22Rv1 (cell line): ENCODE measurements at regions not wholly inside any gene's neighbourhood (a gene's known extent, or its start where the extent isn't known, plus 50 kb on each side); places are given as distances from the start of the nearest gene placed in this dataset.

ENCODE experiments used
- H3K27ac ChIP-seq: fragments of 450-650 bp; 2 replicates; pipeline ENCODE4 v1.5.1; 2017
- ZFX ChIP-seq: fragments of 450-650 bp; IDR thresholded peaks from 2 replicates; pipeline ENCODE4 v1.6.1; 2017; ENCODE audit warnings: antibody characterized with exemption, borderline replicate concordance
- TF ChIP-seq, protein P1 (sequence below): fragments of 450-650 bp; IDR thresholded peaks from 2 replicates; pipeline ENCODE4 v1.5.1; 2017; ENCODE audit warnings: mild to moderate bottlenecking

DNA sequence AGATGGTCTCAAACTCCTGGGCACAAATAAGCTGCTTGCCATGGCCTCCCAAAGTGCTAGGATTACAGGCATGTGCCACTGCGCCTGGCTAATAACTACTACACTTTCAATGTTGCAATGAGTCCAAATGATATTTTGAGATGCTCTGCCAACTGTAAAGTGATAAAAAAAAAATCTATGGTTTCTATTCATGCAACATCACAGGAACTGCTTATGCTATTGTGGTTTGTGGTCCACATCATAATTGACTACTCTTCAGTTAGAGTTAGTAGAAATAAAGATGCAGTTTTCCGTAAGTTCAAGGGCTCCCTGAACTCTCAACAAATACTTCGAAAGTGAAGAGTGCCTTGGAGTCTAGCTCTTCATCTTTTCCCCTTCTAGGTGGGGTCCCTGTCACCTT, 239.4 kb downstream of the C12orf75 start:
- no peak overlapping the region for H3K27ac ChIP-seq

DNA sequence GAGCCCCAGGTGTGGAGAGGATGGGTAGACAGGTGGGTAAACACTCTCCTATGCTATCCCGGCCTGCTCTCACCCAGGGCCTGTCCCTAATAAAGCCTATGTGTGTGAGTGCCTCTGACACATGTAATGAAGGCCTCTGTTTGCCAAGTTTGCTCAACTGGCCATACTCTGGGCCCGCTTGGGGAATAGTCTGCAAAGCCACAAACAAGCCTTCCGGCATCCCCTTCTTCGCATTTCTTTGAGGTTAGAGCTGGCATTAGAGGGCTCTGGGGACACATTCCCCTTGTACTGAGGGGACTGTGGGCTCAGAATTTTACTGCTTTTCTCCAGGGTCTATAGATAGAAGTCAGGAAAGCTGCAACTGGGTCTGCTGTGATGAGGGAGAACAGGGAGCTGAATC, 240.5 kb downstream of the C12orf75 start:
- TF ChIP-seq, protein P1, sequence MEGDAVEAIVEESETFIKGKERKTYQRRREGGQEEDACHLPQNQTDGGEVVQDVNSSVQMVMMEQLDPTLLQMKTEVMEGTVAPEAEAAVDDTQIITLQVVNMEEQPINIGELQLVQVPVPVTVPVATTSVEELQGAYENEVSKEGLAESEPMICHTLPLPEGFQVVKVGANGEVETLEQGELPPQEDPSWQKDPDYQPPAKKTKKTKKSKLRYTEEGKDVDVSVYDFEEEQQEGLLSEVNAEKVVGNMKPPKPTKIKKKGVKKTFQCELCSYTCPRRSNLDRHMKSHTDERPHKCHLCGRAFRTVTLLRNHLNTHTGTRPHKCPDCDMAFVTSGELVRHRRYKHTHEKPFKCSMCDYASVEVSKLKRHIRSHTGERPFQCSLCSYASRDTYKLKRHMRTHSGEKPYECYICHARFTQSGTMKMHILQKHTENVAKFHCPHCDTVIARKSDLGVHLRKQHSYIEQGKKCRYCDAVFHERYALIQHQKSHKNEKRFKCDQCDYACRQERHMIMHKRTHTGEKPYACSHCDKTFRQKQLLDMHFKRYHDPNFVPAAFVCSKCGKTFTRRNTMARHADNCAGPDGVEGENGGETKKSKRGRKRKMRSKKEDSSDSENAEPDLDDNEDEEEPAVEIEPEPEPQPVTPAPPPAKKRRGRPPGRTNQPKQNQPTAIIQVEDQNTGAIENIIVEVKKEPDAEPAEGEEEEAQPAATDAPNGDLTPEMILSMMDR: no peak
- no peak for TF ChIP-seq ZFX

More for the DNA sequence above, 239.4 kb downstream of the C12orf75 start:
- TF ChIP-seq ZFX: no peak
- TF ChIP-seq, protein P1: no peak

DNA sequence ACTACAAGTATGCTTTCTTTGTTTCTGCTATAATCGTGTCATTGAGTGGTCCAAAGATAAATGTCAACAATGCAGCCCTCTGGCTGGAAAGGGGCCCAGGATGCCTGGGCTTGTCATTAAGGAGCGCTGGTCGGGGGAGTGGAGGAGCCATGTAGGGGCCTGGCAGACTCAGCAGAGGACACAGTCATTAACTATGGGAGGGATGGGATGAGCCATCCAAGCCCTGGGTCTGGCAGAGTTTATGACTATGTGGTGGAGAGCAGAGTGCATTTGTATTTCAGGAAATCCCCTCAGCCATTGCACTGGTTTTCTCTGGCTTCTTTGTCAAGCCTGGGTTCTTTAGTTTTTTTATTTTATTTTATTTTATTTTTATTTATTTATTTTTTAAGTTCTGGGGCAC, 243.1 kb downstream of the C12orf75 start:
- no peak overlapping the region for H3K27ac ChIP-seq
- TF ChIP-seq, protein P1: no peak
- TF ChIP-seq ZFX: no peak

More for the DNA sequence above, 240.5 kb downstream of the C12orf75 start:
- no peak overlapping the region for H3K27ac ChIP-seq

DNA sequence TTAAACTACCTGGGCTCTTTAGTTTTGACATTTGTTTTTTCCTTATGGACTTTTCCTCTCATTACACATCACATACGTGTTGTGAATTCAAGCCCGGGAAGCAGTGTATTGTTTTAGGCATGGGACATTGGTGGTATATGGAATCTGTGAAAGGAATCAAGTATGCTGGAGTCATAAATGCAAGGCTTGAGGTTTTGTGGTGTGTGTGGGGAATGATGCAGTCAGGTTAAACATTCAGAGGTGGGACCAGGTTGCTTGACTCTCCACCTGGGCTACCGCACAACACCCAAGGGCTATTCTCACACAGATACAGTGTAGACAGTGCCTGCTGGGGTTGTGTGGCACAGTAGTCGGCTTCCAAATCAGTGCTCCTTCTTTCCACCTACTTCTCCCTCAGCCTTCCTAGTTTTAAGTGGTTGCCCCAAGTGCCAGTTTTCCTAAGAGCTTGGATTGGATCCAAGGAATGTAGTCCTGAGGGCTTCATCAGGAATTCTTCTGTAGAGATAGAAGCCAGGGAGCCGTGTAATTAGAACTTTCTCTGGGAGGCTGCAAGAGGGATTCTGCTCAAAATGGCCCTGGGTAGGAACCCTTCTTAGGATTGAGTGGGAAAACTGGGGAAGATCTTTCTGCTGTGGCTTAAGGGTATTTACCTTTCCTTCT, 243.7 kb downstream of the C12orf75 start:
- TF ChIP-seq, protein P1: no peak
- no peak for TF ChIP-seq ZFX
- H3K27ac ChIP-seq: no peak overlapping the region

DNA sequence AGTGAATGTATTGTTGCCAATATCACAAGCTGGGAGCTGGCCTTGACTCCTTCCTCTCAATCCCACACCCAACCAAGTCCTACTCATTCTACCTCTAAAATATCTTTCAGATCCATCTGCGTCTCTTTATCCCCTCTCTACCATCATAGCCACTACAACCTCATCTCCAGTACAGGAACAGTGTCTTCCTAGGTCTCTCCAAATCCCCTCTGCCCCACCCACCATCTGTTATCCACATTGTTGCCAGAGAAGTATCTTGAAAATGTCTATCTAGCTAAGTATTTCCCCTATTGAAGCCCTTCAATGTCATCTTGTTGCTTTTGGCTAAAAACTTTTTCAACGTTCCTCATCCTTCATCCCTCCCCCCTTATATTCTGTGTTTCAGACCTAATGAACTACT, 244.7 kb downstream of the C12orf75 start:
- TF ChIP-seq, protein P1: no peak
- no peak for TF ChIP-seq ZFX

DNA sequence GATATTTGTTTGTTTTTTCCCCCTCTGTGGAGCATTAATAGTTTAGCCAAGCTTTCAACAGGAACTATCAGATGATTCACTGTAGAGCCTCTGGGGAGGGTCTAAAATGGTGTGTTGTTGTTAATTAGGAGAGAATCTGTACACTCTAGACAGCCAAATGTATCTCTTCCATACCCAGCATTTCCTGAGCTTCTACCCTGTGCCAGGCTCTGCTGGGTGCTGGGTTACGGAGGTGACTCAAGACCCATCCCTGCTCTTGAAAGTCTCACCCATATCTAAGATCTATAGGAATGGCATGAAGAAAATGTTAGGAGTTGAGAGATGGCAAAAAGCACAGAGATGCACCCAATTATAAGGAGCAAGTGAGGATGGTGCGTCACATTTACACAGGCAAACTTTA, 245.8 kb downstream of the C12orf75 start:
- H3K27ac ChIP-seq: no peak overlapping the region
- TF ChIP-seq, protein P1: no peak
- TF ChIP-seq ZFX: no peak

More for the DNA sequence above, 244.7 kb downstream of the C12orf75 start:
- H3K27ac ChIP-seq: no peak overlapping the region

DNA sequence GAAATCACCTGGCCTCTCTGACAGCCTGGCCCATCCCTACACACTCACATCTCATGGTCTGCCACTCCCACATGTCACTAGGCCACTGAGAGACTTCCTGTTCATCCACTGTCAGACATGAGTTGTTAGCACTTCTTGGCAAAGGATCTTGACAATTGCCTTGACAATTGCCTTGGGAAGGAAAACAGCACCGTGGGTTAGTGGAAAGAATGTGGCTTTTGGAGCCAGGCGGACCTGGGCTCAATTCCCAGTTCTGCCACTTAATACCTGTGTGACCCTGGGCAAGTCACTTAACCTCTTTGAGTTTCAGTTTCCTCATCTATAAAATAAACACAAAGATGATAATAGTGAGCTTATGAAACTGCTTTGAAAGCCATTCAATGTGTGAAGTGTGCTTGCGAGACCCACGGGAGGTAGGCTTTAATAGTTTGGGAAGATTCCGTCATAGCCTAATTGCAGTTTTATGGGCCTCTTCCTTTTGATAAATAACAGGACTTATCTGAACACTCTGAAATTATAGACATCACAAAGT, 250.4 kb downstream of the C12orf75 start:
- no peak for TF ChIP-seq ZFX
- TF ChIP-seq, protein P1: no peak
- H3K27ac ChIP-seq: no peak overlapping the region
